Kidney (tissue), 13 donors: ENCODE measurements at regions not wholly inside any gene's neighbourhood (a gene's known extent, or its start where the extent isn't known, plus 50 kb on each side); places are given as distances from the start of the nearest gene placed in this dataset.

ENCODE experiments used
- DNase-seq, 5 donors: peaks; one replicate each; pipeline ENCODE4 v3.0.0-alpha.2; 2013 to 2020
- FAIRE-seq: peaks from 2 replicates; lab custom pipeline; 2012; peaks lifted over from hg19 to GRCh38; lab: Jason Lieb, UNC
- H3K27ac ChIP-seq, 2 donors: one replicate each; pipeline ENCODE4 v1.7.0; 2013; ENCODE audit warnings: low read depth in 2 of 2, low read length in 2 of 2, inconsistent platforms in 1 of 2
- H3K27me3 ChIP-seq: one replicate; pipeline ENCODE4 v1.7.1; 2013; ENCODE audit warnings: low read length, inconsistent platforms; ENCODE audit not compliant: control insufficient read depth, insufficient read depth
- H3K36me3 ChIP-seq, 3 donors: one replicate each; pipeline versions ENCODE4 v1.7.0 to v1.7.1; 2013; ENCODE audit warnings: low read length in 3 of 3, control low read depth in 1 of 3, inconsistent platforms in 1 of 3; ENCODE audit not compliant: insufficient read depth in 3 of 3, control insufficient read depth in 2 of 3
- H3K4me1 ChIP-seq, 3 donors: one replicate each; pipeline versions ENCODE4 v1.7.0 to v1.7.1; 2013; ENCODE audit warnings: low read length in 3 of 3, inconsistent platforms in 1 of 3, low read depth in 1 of 3; ENCODE audit not compliant: control insufficient read depth in 2 of 3, insufficient read depth in 2 of 3
- H3K4me3 ChIP-seq, 3 donors: one replicate each; pipeline versions ENCODE4 v1.7.0 to v1.8.1; 2013; ENCODE audit warnings: low read length in 3 of 3, control low read depth in 1 of 3, inconsistent platforms in 1 of 3
- H3K9ac ChIP-seq, 3 donors: one replicate each; pipeline versions ENCODE4 v1.7.0 to v1.7.1; 2013; ENCODE audit warnings: low read length in 3 of 3, control low read depth in 1 of 3, inconsistent platforms in 1 of 3
- H3K9me3 ChIP-seq, 3 donors: one replicate each; pipeline versions ENCODE4 v1.7.0 to v1.7.1; 2013; ENCODE audit warnings: low read length in 3 of 3, control low read depth in 1 of 3, inconsistent platforms in 1 of 3; ENCODE audit not compliant: control insufficient read depth in 2 of 3, insufficient read depth in 1 of 3
- CTCF ChIP-seq: IDR thresholded peaks from 3 replicates; pipeline ENCODE4 v1.5.1; 2012; ENCODE audit warnings: mild to moderate bottlenecking, moderate library complexity, borderline replicate concordance; ENCODE audit not compliant: insufficient read depth; ENCODE audit errors: extremely low read depth
- intact Hi-C: fragments of 100-400 bp; cut with DNase I; formaldehyde crosslinking; loops from one replicate; pipeline ENCODE4 v1.11.1; 2022
- donor health status: control.
- donor health status: control.
- donor health status: control.
- donor health status: control.
- donor health status: control.
- donor health status: DM: yes; HTN: yes; CAD: no.
- donor health status: Normal renal cell carcinoma (clear cell type).

- intact Hi-C loops = no loop called here
- Histone ChIP-seq H3K9ac (no peak overlapping the region), H3K27me3 (no peaks in the 10 kb centered on the region), H3K36me3 (no peaks in the 10 kb centered on the region), H3K4me3 (no peak overlapping the region), H3K4me1 (no peaks in the 10 kb centered on the region), H3K9me3 (peaks cover 0 to 3% (median 0%) of the 10 kb centered on the region in 3 donors), H3K27ac (no peak overlapping the region)
- DNase-seq = no peak
- FAIRE-seq = no peak
- TF ChIP-seq CTCF = no peak
These were observed 108.7 kb upstream of the OTX2 start for GRCh38 chr14:56918849-56919574.

DNA sequence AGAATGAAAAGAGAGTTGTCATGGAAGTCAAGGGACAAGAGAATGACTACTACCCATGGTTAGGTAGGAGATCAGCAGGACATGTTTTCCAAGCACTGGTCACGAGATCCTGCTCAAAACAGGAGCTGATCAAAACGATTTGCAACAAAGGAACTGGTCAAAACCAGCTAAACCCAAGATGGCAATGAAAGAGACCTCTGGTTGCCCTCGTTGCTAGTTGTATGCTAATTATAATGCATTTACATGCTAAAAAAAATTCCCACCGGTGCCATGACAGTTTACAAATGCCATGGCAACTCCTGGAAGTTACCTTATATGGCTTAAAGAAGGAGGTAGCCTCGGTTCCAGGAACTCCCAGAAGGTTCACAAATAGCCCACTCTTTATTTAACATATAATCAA, 95.0 kb upstream of the OTX2 start:
- no peak for DNase-seq
- Histone ChIP-seq H3K4me3 (no peak overlapping the region), H3K4me1 (no peaks in the 10 kb centered on the region), H3K9me3 (no peaks in the 10 kb centered on the region), H3K9ac (no peak overlapping the region), H3K27ac (no peak overlapping the region), H3K36me3 (no peaks in the 10 kb centered on the region), H3K27me3 (peaks cover 2% of the 10 kb centered on the region)
- FAIRE-seq = no peak
- intact Hi-C loops = no loop called here
- no peak for TF ChIP-seq CTCF

GRCh38 chr14:56903304-56903969, 93.2 kb upstream of the OTX2 start:
- Histone ChIP-seq H3K9ac (no peak overlapping the region), H3K27me3 (peaks cover 2% of the 10 kb centered on the region), H3K36me3 (no peaks in the 10 kb centered on the region), H3K9me3 (no peaks in the 10 kb centered on the region), H3K4me1 (no peaks in the 10 kb centered on the region), H3K4me3 (no peak overlapping the region), H3K27ac (no peak overlapping the region)
- intact Hi-C loops = no loop called here
- DNase-seq (no peak), FAIRE-seq (no peak)
- no peak for TF ChIP-seq CTCF
